ENCODE measurements at regions not wholly inside any gene's neighbourhood (a gene's known extent, or its start where the extent isn't known, plus 50 kb on each side); places are given as distances from the start of the nearest gene placed in this dataset.

- H3K9me3 Mint-ChIP-seq: no peaks in the 10 kb centered on the region
- CTCF ChIA-PET: no interaction called here
- peaks cover 1% of the 10 kb centered on the region for H3K27me3 Mint-ChIP-seq
- TF ChIP-seq CTCF (IDR thresholded peaks at IDR 0.05): no peak
- no peak overlapping the region for H3K4me3 Mint-ChIP-seq
- ATAC-seq (ENCODE audit: low read depth) (no peak), DNase-seq (no peak)
- POLR2A ChIA-PET: no interaction called here
- H3K4me1 Mint-ChIP-seq: no peaks in the 10 kb centered on the region
- H3K27ac Mint-ChIP-seq: no peak overlapping the region
- H3K36me3 Mint-ChIP-seq (ENCODE audit: low read depth): no peaks in the 10 kb centered on the region
- intact Hi-C loops (cut with micrococcal nuclease): no loop called here
These were observed 110.5 kb downstream of the GAS1 start for GRCh38 chr9:86836797-86837196.

GRCh38 chr9:86836266-86836665, 111.0 kb downstream of the GAS1 start:
- ChIA-PET CTCF (no interaction called here), POLR2A (no interaction called here)
- no peak for TF ChIP-seq CTCF (IDR thresholded peaks at IDR 0.05)
- Mint-ChIP-seq H3K27me3 (peaks cover 1% of the 10 kb centered on the region), H3K36me3 (ENCODE audit: low read depth) (no peaks in the 10 kb centered on the region), H3K4me3 (no peak overlapping the region), H3K4me1 (no peaks in the 10 kb centered on the region), H3K9me3 (no peaks in the 10 kb centered on the region), H3K27ac (no peak overlapping the region)
- no peak for DNase-seq
- no peak for ATAC-seq (ENCODE audit: low read depth)
- intact Hi-C loops (cut with micrococcal nuclease): no loop called here

GRCh38 chr9:86830356-86830755, 117.0 kb downstream of the GAS1 start:
- no peak for ATAC-seq (ENCODE audit: low read depth)
- ChIA-PET POLR2A (no interaction called here), CTCF (no interaction called here)
- H3K4me3 Mint-ChIP-seq: no peak overlapping the region
- no peaks in the 10 kb centered on the region for H3K27me3 Mint-ChIP-seq
- no peak for TF ChIP-seq CTCF (IDR thresholded peaks at IDR 0.05)
- intact Hi-C loops (cut with micrococcal nuclease): no loop called here
- no peaks in the 10 kb centered on the region for H3K4me1 Mint-ChIP-seq
- no peaks in the 10 kb centered on the region for H3K9me3 Mint-ChIP-seq
- DNase-seq: no peak
- no peak overlapping the region for H3K27ac Mint-ChIP-seq
- no peaks in the 10 kb centered on the region for H3K36me3 Mint-ChIP-seq (ENCODE audit: low read depth)

- CTCF ChIA-PET: no interaction called here
- no peak for TF ChIP-seq CTCF (IDR thresholded peaks at IDR 0.05)
- POLR2A ChIA-PET: no interaction called here
- intact Hi-C loops (cut with micrococcal nuclease): no loop called here
- Mint-ChIP-seq H3K4me3 (no peak overlapping the region), H3K27me3 (no peaks in the 10 kb centered on the region), H3K27ac (no peak overlapping the region), H3K9me3 (no peaks in the 10 kb centered on the region), H3K4me1 (no peaks in the 10 kb centered on the region), H3K36me3 (ENCODE audit: low read depth) (no peaks in the 10 kb centered on the region)
- ATAC-seq (ENCODE audit: low read depth) (no peak), DNase-seq (no peak)
These were observed 117.7 kb downstream of the GAS1 start for GRCh38 chr9:86829496-86830046.

GRCh38 chr9:86828631-86829030, 118.7 kb downstream of the GAS1 start:
- POLR2A ChIA-PET: no interaction called here
- intact Hi-C loops (cut with micrococcal nuclease): no loop called here
- no peaks in the 10 kb centered on the region for H3K4me1 Mint-ChIP-seq
- no peak overlapping the region for H3K27ac Mint-ChIP-seq
- H3K36me3 Mint-ChIP-seq (ENCODE audit: low read depth): no peaks in the 10 kb centered on the region
- no peak overlapping the region for H3K4me3 Mint-ChIP-seq
- CTCF ChIA-PET: no interaction called here
- DNase-seq: no peak
- no peaks in the 10 kb centered on the region for H3K9me3 Mint-ChIP-seq
- H3K27me3 Mint-ChIP-seq: no peaks in the 10 kb centered on the region
- no peak for TF ChIP-seq CTCF (IDR thresholded peaks at IDR 0.05)
- no peak for ATAC-seq (ENCODE audit: low read depth)
